ENCODE measurements at regions not wholly inside any gene's neighbourhood (a gene's known extent, or its start where the extent isn't known, plus 50 kb on each side); places are given as distances from the start of the nearest gene placed in this dataset.

DNA sequence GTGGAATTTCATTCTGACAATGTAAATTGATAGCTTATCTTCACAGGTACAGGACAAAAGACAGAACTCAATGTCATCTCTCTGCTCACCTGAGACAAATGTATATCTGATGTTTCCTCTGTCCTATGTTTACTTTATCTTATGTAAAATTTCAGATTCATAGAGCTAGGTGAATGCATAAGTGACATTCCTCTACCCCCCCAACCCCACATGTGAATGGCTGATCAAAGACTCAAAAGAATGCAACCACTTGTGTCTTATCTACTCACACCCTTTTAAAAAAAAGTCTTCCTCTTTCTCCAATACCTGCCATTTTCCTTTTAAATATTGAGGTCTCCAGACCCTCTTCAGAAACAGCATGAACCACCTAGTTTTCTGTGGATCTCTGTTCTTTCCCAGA lies 736.6 kb upstream of the SEL1L start:
- DNase-seq (ENCODE audit: low read depth) = no peak
- no peak overlapping the region for H3K4me3 ChIP-seq (replicated peaks; ENCODE audit: low read depth, low read length)
- TF ChIP-seq, protein P1, sequence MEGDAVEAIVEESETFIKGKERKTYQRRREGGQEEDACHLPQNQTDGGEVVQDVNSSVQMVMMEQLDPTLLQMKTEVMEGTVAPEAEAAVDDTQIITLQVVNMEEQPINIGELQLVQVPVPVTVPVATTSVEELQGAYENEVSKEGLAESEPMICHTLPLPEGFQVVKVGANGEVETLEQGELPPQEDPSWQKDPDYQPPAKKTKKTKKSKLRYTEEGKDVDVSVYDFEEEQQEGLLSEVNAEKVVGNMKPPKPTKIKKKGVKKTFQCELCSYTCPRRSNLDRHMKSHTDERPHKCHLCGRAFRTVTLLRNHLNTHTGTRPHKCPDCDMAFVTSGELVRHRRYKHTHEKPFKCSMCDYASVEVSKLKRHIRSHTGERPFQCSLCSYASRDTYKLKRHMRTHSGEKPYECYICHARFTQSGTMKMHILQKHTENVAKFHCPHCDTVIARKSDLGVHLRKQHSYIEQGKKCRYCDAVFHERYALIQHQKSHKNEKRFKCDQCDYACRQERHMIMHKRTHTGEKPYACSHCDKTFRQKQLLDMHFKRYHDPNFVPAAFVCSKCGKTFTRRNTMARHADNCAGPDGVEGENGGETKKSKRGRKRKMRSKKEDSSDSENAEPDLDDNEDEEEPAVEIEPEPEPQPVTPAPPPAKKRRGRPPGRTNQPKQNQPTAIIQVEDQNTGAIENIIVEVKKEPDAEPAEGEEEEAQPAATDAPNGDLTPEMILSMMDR (IDR thresholded peaks at IDR 0.05; ENCODE audit: low read length, missing control alignments) = no peak

DNA sequence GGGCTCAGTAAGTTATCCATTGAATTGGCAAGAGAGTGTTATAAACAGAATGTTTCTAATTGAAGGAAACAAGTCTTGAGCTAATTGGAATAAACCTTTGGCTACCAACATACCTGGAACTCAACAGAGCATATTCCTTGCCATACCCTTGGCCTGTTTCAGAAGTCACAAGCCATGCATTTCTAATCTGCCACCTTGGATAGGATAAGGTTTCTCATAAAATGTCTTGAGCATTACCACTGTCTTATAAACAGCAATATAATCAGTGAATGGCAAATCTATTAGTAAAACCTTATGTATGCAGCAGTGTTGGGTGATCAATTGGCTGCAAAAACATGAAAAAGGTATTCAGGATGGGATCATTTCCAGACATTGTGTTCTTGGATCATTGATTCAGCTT lies 765.2 kb upstream of the SEL1L start:
- no peak for DNase-seq (ENCODE audit: low read depth)
- H3K4me3 ChIP-seq (replicated peaks; ENCODE audit: low read depth, low read length) = no peak overlapping the region
- TF ChIP-seq, protein P1 (IDR thresholded peaks at IDR 0.05; ENCODE audit: low read length, missing control alignments) = no peak

DNA sequence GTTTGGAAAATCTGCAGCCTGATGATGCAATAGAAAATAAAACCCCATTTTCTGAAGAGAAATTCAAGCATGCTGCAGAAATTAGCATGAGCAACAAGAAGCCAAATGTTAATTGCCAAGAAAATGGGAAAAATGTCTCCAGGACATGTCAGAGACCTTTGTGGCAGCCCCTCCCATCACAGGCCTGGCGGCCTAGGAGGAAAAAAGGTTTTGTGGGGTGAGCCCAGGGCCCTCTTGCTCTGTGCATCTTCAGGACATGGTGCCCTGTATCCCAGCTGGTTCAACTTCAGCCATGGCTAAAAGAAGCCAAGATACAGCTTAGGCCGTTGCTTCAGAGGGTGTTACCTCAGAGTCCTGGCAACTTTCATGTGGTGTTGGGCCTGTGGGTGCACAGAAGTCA lies 775.5 kb upstream of the SEL1L start:
- DNase-seq (ENCODE audit: low read depth) = no peak
- H3K4me3 ChIP-seq (replicated peaks; ENCODE audit: low read depth, low read length) = no peak overlapping the region
- TF ChIP-seq, protein P1 (IDR thresholded peaks at IDR 0.05; ENCODE audit: low read length, missing control alignments) = no peak

DNA sequence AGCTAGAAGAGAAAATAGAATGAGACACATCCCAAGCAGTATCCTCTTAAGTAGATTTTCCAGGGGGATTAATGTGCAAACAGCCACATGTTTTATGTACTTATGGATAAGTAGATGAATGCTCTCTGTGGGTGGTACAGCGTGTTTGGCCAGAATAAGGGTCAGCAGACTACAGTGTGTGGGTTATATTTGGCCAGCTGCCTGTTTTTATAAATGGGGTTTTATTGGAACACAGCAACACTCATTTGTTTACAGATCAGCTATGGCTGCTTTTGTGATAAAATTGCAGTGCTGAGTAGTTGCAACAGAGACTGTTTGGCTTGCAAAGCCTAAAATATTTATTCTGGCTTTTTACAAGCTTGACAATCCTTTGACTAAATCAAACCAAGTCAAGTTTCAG lies 780.2 kb upstream of the SEL1L start:
- TF ChIP-seq, protein P1 (IDR thresholded peaks at IDR 0.05; ENCODE audit: low read length, missing control alignments) = no peak
- no peak overlapping the region for H3K4me3 ChIP-seq (replicated peaks; ENCODE audit: low read depth, low read length)
- DNase-seq (ENCODE audit: low read depth) = no peak

DNA sequence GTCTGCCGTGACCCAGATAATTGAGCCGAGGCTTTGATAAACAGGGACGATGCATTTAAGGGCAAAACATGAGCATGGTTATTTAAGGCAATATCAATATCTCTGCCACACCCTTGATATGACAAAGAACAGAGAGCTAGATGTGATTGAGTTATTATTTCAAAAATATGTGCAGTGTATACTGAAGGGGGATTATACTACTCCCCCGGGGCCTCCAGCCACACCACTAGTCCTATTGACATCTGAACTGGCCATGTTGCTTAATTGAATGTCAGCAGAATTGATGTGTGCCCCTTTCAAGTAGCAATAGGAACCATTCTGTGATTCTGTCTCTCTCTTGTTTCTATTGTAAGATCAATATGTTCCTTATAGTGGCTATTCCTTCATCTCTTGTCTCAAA lies 794.8 kb upstream of the SEL1L start:
- no peak for DNase-seq (ENCODE audit: low read depth)
- TF ChIP-seq, protein P1 (IDR thresholded peaks at IDR 0.05; ENCODE audit: low read length, missing control alignments) = no peak
- H3K4me3 ChIP-seq (replicated peaks; ENCODE audit: low read depth, low read length) = no peak overlapping the region

DNA sequence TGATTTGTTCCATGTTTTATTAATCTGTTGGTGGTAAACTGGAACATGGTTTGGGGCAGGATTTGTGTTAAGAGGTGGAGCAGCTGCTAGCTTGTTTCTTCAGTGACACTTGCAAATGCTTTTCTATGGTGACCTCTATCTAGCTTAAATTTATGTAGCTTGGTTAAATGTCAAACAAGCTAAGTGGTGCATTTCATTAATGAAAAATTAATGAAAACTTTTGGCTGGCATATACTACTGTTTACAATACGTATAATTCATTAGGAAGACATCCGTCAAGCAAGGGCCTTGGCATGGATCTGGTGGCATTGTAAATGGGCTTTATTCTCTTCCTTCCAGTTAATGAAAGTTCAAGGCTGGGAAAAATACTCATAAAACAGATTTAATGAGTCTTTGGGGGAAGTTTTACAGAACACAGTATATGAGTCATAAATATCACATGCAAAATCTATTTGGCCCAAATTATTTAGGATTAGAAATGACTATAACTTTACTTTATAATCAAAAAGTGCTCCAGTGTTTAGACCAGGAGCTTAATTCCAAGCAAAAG lies 807.7 kb upstream of the SEL1L start:
- no peak for DNase-seq (ENCODE audit: low read depth)
- TF ChIP-seq, protein P1 (IDR thresholded peaks at IDR 0.05; ENCODE audit: low read length, missing control alignments) = no peak
- H3K4me3 ChIP-seq (replicated peaks; ENCODE audit: low read depth, low read length) = no peak overlapping the region

DNA sequence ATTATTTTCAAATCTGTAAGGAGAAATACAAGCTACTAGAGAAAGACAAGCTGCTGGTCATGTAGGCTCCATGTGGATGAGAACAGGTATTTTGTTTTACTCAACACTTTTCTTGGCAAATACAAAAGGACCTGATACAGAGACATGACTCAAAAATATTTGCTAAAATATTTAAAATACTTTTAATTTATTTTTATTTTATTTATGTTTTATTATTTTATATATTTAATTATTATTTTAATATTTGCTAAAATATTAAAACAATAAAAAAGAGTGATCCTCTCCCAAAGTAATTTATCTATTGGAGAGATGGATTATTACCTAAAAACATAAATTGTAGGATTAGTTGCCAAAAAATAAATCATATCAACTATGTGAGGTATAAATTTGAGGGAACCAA lies 808.9 kb upstream of the SEL1L start:
- TF ChIP-seq, protein P1 (IDR thresholded peaks at IDR 0.05; ENCODE audit: low read length, missing control alignments) = no peak
- DNase-seq (ENCODE audit: low read depth) = no peak
- H3K4me3 ChIP-seq (replicated peaks; ENCODE audit: low read depth, low read length) = no peak overlapping the region

All from fibroblast of pulmonary artery (primary cell).